ENCODE measurements at regions not wholly inside any gene's neighbourhood (a gene's known extent, or its start where the extent isn't known, plus 50 kb on each side); places are given as distances from the start of the nearest gene placed in this dataset.

DNA sequence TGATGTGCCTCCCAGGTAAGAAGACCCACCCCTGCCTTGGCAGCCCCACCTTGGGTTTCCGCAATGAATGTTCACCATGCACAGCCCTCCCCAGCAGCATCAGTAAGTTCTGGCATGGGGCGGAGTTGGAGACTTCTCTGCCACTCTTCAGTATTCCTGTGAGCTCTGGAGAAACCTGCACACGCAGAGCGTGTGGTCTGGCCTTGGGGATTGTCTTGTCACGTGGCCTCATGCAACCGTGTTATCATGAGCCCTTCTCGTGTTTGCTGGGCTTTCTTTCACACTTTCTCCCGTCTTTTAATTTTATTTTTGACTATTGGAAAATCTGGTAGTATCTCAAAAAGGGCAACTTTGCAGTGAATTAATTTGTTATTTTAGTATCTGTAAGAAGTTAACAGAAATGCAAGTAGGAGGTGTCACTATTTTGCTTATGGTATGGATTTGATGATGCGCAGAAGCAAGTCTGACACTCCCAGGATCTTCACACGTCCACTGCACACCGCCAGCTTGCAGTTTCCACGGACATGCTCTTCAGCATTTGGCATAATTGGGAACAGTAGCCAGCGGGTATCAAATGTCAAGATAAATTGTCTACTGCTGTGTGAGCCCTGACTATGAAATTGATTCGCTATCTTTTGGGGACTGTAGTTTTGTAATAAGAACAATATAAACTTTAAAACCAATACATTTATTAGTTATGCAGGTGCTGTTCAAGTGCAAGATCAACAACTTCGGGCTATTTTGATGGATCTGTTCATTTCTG is 463.5 kb downstream of the QKI start:
- TF ChIP-seq POLR2A (IDR thresholded peaks at IDR 0.05) = no peak
- Histone ChIP-seq H3K4me1 (no peaks in the 10 kb centered on the region), H3K4me3 (no peak overlapping the region), H3K27ac (no peak overlapping the region), H3K27me3 (no peaks in the 10 kb centered on the region), H3K36me3 (no peaks in the 10 kb centered on the region), H3K9me3 (no peaks in the 10 kb centered on the region)
- intact Hi-C loops (cut with DNase I) = no loop called here
- WGBS (ENCODE audit: insufficient coverage, low coverage, low lambda C conversion rate, missing lambda C conversion rate) = 76% methylated on average over 15 of the region's 15 CpGs
- DNase-seq (no peak), ATAC-seq (no peak)

DNA sequence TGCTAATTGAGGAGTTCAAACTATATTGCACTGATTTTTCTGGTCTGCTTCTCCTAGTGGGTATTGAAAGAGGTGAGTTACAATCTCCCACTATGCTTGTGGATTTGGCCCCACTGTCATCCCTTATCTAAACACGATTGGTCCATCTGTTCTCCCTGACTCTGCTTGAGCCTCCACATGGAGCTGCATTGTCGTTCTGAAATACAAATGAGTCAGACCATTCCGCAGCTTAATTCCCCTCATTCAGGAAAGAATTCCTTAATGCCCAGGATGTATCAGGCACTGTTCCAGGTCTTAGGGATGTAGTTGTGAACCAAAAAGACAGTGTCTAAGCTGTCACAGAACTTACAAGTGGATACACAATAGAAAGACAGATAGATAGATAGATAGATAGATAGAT is 461.9 kb downstream of the QKI start:
- no peaks in the 10 kb centered on the region for H3K4me1 ChIP-seq
- WGBS (ENCODE audit: insufficient coverage, low coverage, low lambda C conversion rate, missing lambda C conversion rate) = 73% methylated on average over 2 of the region's 3 CpGs
- TF ChIP-seq, protein P1, sequence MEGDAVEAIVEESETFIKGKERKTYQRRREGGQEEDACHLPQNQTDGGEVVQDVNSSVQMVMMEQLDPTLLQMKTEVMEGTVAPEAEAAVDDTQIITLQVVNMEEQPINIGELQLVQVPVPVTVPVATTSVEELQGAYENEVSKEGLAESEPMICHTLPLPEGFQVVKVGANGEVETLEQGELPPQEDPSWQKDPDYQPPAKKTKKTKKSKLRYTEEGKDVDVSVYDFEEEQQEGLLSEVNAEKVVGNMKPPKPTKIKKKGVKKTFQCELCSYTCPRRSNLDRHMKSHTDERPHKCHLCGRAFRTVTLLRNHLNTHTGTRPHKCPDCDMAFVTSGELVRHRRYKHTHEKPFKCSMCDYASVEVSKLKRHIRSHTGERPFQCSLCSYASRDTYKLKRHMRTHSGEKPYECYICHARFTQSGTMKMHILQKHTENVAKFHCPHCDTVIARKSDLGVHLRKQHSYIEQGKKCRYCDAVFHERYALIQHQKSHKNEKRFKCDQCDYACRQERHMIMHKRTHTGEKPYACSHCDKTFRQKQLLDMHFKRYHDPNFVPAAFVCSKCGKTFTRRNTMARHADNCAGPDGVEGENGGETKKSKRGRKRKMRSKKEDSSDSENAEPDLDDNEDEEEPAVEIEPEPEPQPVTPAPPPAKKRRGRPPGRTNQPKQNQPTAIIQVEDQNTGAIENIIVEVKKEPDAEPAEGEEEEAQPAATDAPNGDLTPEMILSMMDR (IDR thresholded peaks at IDR 0.05) = no peak
- TF ChIP-seq POLR2A (IDR thresholded peaks at IDR 0.05) = no peak
- H3K27me3 ChIP-seq = no peaks in the 10 kb centered on the region
- no peaks in the 10 kb centered on the region for H3K9me3 ChIP-seq
- DNase-seq (no peak), ATAC-seq (no peak)
- H3K36me3 ChIP-seq = no peaks in the 10 kb centered on the region
- H3K4me3 ChIP-seq = no peak overlapping the region
- intact Hi-C loops (cut with DNase I) = no loop called here
- no peak overlapping the region for H3K27ac ChIP-seq

DNA sequence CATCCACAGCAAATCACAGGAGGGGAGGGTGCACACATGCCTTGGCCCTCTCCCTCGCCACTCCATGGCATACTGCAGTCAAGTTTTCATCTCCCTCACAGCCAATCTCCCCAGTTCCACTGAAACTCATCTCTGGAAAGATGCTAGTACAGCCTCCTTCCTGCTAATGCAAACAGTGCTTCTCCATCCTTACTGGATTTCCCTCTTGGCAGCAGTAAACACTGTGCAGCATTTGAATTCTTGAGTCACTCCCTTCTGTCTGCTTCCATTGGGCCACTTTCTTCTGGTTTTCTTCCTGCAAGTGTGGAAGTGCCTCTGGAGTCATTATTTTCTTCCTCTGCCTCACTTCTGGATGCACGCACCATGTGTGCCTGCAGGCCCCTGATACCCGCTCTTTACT is 460.3 kb downstream of the QKI start:
- no peaks in the 10 kb centered on the region for H3K27me3 ChIP-seq
- DNase-seq (no peak), ATAC-seq (no peak)
- no peaks in the 10 kb centered on the region for H3K4me1 ChIP-seq
- 64% methylated on average over 3 of the region's 3 CpGs for WGBS (ENCODE audit: insufficient coverage, low coverage, low lambda C conversion rate, missing lambda C conversion rate)
- H3K4me3 ChIP-seq = no peak overlapping the region
- TF ChIP-seq POLR2A (IDR thresholded peaks at IDR 0.05) = no peak
- no peaks in the 10 kb centered on the region for H3K36me3 ChIP-seq
- intact Hi-C loops (cut with DNase I) = no loop called here
- H3K9me3 ChIP-seq = no peaks in the 10 kb centered on the region
- no peak overlapping the region for H3K27ac ChIP-seq

DNA sequence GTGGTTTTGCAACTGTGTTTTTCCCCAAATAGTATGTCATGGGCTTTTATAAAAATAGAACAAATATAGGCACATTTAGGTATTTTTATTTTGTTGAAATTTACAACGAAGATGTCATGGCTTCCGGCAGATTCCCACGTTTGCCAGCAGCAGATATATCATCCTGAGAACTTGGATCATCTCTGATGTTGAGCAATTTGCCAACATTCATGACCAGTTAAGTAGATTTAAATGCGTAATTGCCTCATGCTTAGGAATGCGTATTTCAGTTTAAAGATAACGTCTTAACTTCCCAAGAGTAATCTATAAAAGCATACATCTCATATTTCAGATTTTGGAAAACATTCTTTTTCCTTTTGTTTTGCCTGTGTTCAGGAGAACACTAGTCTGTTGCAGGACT is 457.8 kb downstream of the QKI start:
- ATAC-seq = no peak
- TF ChIP-seq POLR2A (IDR thresholded peaks at IDR 0.05) = no peak
- TF ChIP-seq, protein P1 (IDR thresholded peaks at IDR 0.05) = no peak
- no peak for DNase-seq
- no peaks in the 10 kb centered on the region for H3K4me1 ChIP-seq
- intact Hi-C loops (cut with DNase I) = no loop called here
- 73% methylated on average over 6 of the region's 6 CpGs for WGBS (ENCODE audit: insufficient coverage, low coverage, low lambda C conversion rate, missing lambda C conversion rate)
- no peaks in the 10 kb centered on the region for H3K36me3 ChIP-seq
- H3K27ac ChIP-seq = no peak overlapping the region
- H3K9me3 ChIP-seq = no peaks in the 10 kb centered on the region
- no peaks in the 10 kb centered on the region for H3K27me3 ChIP-seq
- no peak overlapping the region for H3K4me3 ChIP-seq

DNA sequence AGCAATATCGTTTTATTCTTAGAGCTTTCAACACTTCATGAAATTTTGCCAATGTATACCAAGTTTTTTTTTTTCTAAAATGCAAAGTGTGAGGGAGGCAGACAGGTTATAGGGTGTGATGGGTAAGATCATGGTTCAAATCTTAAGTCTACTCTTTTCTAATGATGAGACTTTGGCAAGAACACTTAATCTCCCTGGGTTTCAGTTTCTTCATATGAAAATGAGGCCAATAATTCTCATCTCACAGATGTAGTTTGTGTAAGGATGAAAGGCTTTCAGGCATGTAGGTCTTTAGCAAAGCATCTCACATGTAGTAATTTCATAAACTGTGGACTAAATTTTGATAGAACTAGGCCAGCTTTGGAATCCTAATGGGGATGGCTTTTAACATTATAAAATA is 457.1 kb downstream of the QKI start:
- H3K4me1 ChIP-seq = no peaks in the 10 kb centered on the region
- no peak overlapping the region for H3K27ac ChIP-seq
- DNase-seq (no peak), ATAC-seq (no peak)
- H3K9me3 ChIP-seq = no peaks in the 10 kb centered on the region
- no peaks in the 10 kb centered on the region for H3K27me3 ChIP-seq
- TF ChIP-seq, protein P1 (IDR thresholded peaks at IDR 0.05) = no peak
- no peak for TF ChIP-seq POLR2A (IDR thresholded peaks at IDR 0.05)
- H3K4me3 ChIP-seq = no peak overlapping the region
- intact Hi-C loops (cut with DNase I) = no loop called here
- H3K36me3 ChIP-seq = no peaks in the 10 kb centered on the region
- whole genome bisulfite sequencing (ENCODE audit: insufficient coverage, low coverage, low lambda C conversion rate, missing lambda C conversion rate) = 21% methylated on average over 1 of the region's 1 CpG
